SHP77 treated with DMSO at 0.1 percent for 48 hours (cell line): ENCODE measurements at regions not wholly inside any gene's neighbourhood (a gene's known extent, or its start where the extent isn't known, plus 50 kb on each side); places are given as distances from the start of the nearest gene placed in this dataset.
"Not testable (repeated sequence)": the region's sequence is repeated elsewhere in the genome, so short reads cannot be mapped to it uniquely, and the experiment has no call there.

Experiments used
- DNase-seq: peaks from one replicate; lab custom pipeline; 2025; lab: John Stamatoyannopoulos, UW

- DNase-seq = no peak
Observed at GRCh38 chr16:5761592-5761991, 664.0 kb upstream of the EEF2KMT start.

- no peak for DNase-seq
Observed at GRCh38 chr16:5758281-5758680, 660.7 kb upstream of the EEF2KMT start.

DNA sequence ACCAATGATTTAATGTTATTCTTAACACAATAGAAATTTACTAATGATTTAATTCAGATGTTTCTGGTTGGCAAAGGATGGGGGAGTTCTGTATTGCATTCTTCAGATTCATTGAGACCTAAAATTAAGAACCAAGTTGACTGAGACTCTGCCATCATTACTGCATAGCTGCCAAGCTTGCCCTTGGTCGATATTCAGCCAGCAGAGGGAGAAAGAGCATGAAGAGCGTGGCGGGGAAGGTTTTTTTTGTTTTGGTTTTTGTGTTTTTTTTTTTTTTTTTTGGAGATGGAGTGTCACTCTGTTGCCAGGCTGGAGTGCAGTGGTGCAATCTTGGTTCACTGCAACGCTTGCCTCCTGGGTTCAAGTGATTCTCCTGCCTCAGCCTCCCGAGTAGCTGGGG lies 659.4 kb upstream of the EEF2KMT start:
- no peak for DNase-seq

DNA sequence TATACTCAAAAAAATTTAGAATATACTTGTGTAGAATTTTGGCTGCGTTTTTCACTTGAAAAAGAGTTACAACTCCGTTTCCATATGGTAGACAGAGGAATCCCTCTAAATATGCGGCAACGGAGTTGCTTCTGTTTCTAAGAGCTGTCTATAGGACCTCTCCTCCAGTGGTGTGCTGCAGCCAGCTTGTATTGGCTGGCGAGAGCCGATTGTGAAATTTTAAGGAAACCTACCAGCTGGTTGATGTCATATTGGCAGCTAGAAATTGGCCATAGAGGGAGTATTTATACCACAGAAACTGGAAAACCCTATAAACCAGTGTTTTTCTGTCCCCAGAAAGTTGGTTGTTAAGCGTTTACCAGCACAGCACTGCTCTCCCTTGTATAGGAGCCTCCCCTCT lies 655.8 kb upstream of the EEF2KMT start:
- no peak for DNase-seq

- no peak for DNase-seq
Observed at GRCh38 chr16:5751216-5751615, 653.6 kb upstream of the EEF2KMT start.

GRCh38 chr16:5750439-5750838 lies 652.8 kb upstream of the EEF2KMT start:
- not testable (repeated sequence) for DNase-seq

- no peak for DNase-seq
Observed at GRCh38 chr16:5738586-5738985, 641.0 kb upstream of the EEF2KMT start.

DNA sequence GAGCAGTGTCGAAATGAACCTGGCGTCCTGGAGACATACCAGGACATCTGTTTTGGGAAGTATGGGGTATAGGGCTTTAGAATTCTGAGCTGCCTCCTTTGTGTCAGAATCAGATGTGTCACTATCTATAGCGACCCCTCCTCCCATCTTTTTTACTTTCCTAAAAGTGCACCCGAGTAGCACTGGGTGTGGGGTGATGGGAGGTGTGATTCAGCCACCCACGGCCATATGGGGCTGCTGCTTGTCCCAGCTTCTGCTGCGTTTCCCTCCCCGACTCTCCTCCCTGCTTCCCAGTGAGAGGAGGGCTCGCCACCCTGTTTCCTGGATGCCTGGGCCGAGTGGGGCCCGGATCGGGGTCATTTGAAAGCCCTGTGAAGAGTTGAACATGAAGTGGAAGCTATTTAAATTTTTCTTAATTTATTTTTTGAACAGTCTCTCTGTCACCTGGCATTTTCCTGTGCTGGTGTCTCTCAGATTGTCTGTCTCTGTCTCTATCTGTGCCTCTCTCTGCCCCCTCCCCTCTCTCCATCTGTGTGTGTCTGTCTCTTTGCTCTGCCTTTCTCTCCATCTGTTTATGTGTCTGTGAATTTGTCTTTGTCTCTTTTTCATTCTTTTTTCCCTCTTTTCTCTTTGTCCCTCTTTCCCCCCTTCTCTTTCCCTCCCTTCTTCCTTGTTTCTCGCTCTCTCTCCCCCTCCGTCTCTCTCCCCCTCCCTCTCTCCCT lies 638.8 kb upstream of the EEF2KMT start:
- no peak for DNase-seq

DNA sequence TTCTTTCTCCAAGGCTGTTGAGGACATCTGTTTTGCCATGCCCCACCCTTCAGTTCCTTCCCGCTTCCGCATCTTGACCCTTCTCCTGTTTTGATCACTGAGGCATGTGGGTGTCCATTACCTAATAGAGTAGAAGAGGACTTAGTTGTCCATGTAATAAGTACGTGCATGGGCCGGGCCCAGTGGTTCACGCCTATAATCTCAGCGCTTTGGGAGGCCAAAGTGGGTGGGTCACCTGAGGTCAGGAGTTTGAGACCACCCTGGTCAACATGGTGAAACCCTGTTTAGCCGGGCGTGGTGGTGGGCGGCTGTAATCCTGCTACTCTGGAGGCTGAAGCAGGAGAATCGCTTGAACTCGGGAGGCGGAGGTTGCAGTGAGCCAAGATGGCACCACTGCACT lies 637.8 kb upstream of the EEF2KMT start:
- DNase-seq = no peak

- DNase-seq = no peak
Observed at GRCh38 chr16:5730783-5731182, 633.2 kb upstream of the EEF2KMT start.

GRCh38 chr16:5722116-5722619 lies 624.6 kb upstream of the EEF2KMT start:
- DNase-seq = no peak

DNA sequence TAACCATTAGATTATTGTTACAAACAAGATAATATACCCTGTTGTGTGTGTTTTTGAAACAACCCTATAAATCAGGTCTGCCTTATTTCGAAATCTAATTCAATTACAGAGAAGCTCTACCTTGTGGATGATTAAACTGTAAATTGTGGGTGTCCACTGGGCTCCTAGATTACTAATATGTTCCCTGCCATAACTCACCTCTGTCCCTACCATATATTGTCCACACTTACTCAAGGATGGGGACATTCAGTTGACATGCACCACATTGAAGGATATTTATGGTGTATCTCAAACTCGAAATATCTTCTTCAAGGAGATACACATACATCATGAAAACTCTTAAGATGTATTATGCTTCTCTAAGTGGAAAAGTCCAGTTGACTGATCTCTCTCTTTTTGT lies 617.6 kb upstream of the EEF2KMT start:
- no peak for DNase-seq

- no peak for DNase-seq
Observed at GRCh38 chr16:5709889-5710288, 612.3 kb upstream of the EEF2KMT start.

DNA sequence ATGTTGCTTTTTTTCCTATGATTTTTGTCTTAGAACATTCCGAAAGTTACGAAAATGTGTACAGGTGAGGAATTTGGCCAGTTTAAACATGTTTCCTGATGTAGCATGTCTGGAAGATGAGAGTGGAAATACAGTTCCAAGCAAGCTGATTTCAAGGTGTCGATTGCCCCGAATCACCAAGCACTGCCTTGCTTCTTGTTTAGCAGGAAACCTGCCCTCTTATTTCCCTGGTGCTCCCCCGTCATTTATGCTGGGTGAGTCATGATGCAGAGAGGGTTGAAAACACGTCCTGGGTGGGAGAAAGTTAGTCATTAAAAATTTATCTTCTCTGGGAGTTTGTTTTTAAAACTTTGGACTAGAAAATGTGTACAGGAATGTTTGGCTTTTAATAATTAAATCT lies 608.6 kb upstream of the EEF2KMT start:
- no peak for DNase-seq

- no peak for DNase-seq
Observed at GRCh38 chr16:5704271-5704670, 606.7 kb upstream of the EEF2KMT start.

DNA sequence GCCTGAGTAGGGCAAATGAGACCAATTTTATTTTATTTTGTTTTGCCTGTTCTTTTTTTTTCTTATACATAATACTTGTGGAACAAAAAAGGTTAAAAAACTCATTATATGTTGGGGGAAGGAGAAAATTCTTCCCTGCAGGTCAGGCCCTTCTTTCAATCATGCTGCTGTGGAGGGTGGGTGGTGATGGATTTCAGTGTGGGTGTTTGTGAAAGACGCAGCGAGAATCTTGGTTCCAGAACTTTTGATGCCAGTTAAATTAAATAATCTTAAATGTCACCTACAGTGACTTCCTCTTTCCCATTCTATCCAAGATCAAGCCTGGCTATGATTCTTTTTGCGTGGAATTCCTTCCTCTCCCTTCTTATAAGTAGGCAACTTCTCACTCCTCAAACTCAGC lies 595.8 kb upstream of the EEF2KMT start:
- no peak for DNase-seq

- DNase-seq = no peak
Observed at GRCh38 chr16:5681966-5682365, 584.4 kb upstream of the EEF2KMT start.

DNA sequence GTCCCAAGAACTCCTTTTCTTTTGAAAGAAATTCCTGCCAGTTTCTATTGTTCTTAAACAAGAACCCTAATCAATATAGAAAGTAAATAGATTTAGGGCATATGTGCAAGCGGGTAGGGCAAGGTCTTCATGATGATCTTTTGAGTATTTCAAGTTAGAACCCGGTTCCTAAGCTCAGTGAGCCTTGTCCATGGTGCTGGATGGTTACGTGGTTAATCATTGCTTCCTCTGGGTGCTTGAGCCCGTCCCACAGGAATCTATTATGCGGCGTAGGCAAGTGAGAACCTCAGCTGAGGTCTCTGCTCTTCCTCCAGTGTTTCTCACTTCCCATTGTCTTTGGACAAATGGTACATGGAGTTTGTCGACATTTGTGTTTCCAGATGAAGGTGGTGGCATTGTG lies 580.8 kb upstream of the EEF2KMT start:
- no peak for DNase-seq

- no peak for DNase-seq
Observed at GRCh38 chr16:5671421-5671820, 573.8 kb upstream of the EEF2KMT start.

GRCh38 chr16:5670198-5670597 lies 572.6 kb upstream of the EEF2KMT start:
- no peak for DNase-seq

DNA sequence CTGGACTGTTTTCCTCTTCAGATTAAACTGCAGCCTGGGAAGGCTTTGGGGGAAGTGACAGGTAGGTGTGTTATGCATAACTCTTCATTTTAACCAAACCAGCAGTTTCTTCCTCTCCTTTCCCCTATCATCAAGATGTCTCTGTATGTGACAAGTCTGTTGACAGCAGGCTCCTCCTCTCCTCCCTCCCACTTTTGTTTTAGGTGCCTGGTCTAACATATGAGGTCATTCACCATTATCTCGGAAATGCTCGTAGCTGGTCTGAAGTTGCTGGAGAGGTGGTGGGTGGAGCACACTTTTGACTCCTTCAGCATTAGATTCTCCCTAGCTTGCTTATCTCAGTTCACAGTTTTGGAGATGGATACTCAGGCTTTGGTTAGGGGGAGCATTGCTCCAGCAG lies 571.0 kb upstream of the EEF2KMT start:
- DNase-seq = no peak

DNA sequence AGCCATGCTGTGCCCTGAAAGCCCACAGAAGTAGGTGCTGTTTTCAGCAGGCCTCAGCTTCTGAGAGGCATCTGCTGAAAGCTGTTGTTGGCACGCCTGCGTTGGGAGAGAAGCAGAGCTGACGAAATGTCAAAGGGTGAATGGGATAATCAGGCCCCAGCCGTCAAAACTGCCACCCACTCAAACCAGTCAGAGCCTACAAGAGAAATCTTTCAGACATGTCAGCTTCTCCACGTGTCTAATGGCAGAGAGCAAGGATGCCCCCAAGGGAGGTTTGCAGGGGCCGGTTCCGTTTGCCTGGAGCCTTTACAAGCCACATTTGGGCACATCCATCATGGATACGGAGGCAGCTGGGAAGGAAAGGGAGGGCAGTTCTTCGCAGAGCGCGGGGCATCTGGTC lies 568.2 kb upstream of the EEF2KMT start:
- DNase-seq = no peak

DNA sequence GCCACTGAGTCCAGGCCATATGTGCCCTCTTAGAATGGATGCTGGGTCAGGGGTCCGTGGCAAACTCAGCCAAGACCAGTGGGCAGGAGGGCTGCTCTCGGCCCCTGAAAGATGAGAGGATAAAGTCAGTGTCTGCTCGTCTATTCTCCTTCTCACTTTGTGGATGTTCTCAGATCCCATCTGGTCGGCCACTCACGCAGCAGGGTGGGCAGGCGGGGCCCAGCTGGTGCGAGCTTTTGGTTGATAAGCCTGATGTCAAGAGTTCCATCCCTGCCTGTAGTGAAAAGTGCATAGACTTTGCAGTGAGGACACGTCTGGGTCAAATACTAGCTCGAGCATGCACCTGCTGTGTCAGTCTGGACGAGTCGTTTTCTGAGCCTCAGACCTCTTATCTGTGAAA lies 556.2 kb upstream of the EEF2KMT start:
- DNase-seq = no peak

GRCh38 chr16:5653041-5653440 lies 555.4 kb upstream of the EEF2KMT start:
- DNase-seq = no peak
